ENCODE measurements at regions not wholly inside any gene's neighbourhood (a gene's known extent, or its start where the extent isn't known, plus 50 kb on each side); places are given as distances from the start of the nearest gene placed in this dataset.

DNA sequence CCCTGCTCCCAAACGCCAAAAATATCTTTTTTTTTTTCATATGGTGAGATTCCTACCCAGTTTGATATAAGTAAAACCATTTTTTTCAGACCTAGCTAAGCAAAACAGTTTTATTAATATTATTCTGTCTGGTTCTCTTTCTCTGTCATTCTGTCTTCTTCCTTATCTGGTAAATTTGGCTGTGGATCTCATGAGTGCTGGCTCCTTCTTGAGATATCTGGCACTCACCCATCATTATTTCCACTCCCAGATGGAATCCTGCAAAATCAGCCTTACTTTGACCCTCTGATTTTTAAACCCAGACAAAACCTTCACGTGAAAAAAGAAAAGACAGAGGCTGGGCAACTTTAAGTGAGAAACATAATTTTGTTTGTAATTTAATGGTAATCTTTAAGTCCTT lies 373.6 kb downstream of the NYAP2 start:
- TF ChIP-seq STAG1 (CRISPR knock-in tag; IDR thresholded peaks at IDR 0.05) (no peak), NFE2L2 (IDR thresholded peaks at IDR 0.05; ENCODE audit: low read length) (no peak), CCDC6 (CRISPR knock-in tag; IDR thresholded peaks at IDR 0.05) (no peak), ZNF30 (CRISPR knock-in tag; IDR thresholded peaks at IDR 0.05) (no peak), TOPORS (CRISPR knock-in tag; IDR thresholded peaks at IDR 0.05) (no peak), ZNF713 (CRISPR knock-in tag; IDR thresholded peaks at IDR 0.05) (no peak), ZFP90 (CRISPR knock-in tag; IDR thresholded peaks at IDR 0.05; ENCODE audit: borderline replicate concordance) (no peak), JUND (CRISPR knock-in tag; IDR thresholded peaks at IDR 0.05) (no peak), ZNF567 (CRISPR knock-in tag; IDR thresholded peaks at IDR 0.05; ENCODE audit: borderline replicate concordance) (no peak), ZSCAN20 (CRISPR knock-in tag; IDR thresholded peaks at IDR 0.05; ENCODE audit: borderline replicate concordance) (no peak), ZFAT (CRISPR knock-in tag; conservative IDR thresholded peaks at IDR 0.05) (no peak)
- TF ChIP-seq, protein P1, sequence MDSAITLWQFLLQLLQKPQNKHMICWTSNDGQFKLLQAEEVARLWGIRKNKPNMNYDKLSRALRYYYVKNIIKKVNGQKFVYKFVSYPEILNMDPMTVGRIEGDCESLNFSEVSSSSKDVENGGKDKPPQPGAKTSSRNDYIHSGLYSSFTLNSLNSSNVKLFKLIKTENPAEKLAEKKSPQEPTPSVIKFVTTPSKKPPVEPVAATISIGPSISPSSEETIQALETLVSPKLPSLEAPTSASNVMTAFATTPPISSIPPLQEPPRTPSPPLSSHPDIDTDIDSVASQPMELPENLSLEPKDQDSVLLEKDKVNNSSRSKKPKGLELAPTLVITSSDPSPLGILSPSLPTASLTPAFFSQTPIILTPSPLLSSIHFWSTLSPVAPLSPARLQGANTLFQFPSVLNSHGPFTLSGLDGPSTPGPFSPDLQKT (CRISPR knock-in tag; IDR thresholded peaks at IDR 0.05; ENCODE audit: borderline replicate concordance) = no peak
- TF ChIP-seq, protein P2, sequence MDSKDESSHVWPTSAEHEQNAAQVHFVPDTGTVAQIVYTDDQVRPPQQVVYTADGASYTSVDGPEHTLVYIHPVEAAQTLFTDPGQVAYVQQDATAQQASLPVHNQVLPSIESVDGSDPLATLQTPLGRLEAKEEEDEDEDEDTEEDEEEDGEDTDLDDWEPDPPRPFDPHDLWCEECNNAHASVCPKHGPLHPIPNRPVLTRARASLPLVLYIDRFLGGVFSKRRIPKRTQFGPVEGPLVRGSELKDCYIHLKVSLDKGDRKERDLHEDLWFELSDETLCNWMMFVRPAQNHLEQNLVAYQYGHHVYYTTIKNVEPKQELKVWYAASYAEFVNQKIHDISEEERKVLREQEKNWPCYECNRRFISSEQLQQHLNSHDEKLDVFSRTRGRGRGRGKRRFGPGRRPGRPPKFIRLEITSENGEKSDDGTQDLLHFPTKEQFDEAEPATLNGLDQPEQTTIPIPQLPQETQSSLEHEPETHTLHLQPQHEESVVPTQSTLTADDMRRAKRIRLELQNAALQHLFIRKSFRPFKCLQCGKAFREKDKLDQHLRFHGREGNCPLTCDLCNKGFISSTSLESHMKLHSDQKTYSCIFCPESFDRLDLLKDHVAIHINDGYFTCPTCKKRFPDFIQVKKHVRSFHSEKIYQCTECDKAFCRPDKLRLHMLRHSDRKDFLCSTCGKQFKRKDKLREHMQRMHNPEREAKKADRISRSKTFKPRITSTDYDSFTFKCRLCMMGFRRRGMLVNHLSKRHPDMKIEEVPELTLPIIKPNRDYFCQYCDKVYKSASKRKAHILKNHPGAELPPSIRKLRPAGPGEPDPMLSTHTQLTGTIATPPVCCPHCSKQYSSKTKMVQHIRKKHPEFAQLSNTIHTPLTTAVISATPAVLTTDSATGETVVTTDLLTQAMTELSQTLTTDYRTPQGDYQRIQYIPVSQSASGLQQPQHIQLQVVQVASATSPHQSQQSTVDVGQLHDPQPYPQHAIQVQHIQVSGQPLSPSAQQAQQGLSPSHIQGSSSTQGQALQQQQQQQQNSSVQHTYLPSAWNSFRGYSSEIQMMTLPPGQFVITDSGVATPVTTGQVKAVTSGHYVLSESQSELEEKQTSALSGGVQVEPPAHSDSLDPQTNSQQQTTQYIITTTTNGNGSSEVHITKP (CRISPR knock-in tag; IDR thresholded peaks at IDR 0.05; ENCODE audit: low read depth) = no peak
- TF ChIP-seq, protein P3, sequence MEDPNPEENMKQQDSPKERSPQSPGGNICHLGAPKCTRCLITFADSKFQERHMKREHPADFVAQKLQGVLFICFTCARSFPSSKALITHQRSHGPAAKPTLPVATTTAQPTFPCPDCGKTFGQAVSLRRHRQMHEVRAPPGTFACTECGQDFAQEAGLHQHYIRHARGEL (CRISPR knock-in tag; IDR thresholded peaks at IDR 0.05) = no peak
- Histone ChIP-seq H3K36me3 (replicated peaks in 1 of 2; ENCODE audit: control insufficient read depth in 1 of 2, insufficient read depth in 2 of 2, low read length in 2 of 2) (no peaks in the 10 kb centered on the region), H3K9me3 (ENCODE audit: low read length) (no peaks in the 10 kb centered on the region), H2AFZ (ENCODE audit: low read length) (no peak overlapping the region), H3K9ac (ENCODE audit: insufficient read depth, low read depth, low read length) (no peak overlapping the region), H4K20me1 (ENCODE audit: insufficient read depth, low read length) (no peaks in the 10 kb centered on the region), H3K27ac (ENCODE audit: extremely low read length, insufficient read depth, low read length) (no peak overlapping the region), H3K79me2 (ENCODE audit: insufficient read depth, low read length) (no peaks in the 10 kb centered on the region), H3K27me3 (ENCODE audit: control insufficient read depth in 1 of 2, insufficient read depth in 2 of 2, low read length in 2 of 2) (no peaks in the 10 kb centered on the region), H3K4me3 (replicated peaks in 1 of 3; ENCODE audit: insufficient read depth in 1 of 3, low read depth in 2 of 3, low read length in 3 of 3) (no peak overlapping the region), H3K4me2 (ENCODE audit: low read depth, low read length) (no peak overlapping the region), H3K4me1 (ENCODE audit: insufficient read depth, low read length) (no peaks in the 10 kb centered on the region)
- ChIA-PET POLR2A (no interaction called here), CTCF (ENCODE audit: low intra/inter-chr PET ratio, low total read pairs) (no interaction called here)
- no TSS peak for BruUV-seq (replicated peaks)
- no peak for DNase-seq (ENCODE audit: low spot score)
- ATAC-seq = no peak
- intact Hi-C loops (cut with micrococcal nuclease; ENCODE audit: unreplicated experiment) = no loop called here
- no peak for FAIRE-seq
- in situ Hi-C loops (cut with HindIII; ENCODE audit: extremely low pct_ligation_motif_present, low pct_unique_long_range_greater_than_20kb) = no loop called here
- WGBS (ENCODE audit: low lambda C conversion rate) = 8% methylated on average over 2 of the region's 2 CpGs
